Stomach smooth muscle (tissue), 2 donors: ENCODE measurements at regions not wholly inside any gene's neighbourhood (a gene's known extent, or its start where the extent isn't known, plus 50 kb on each side); places are given as distances from the start of the nearest gene placed in this dataset.

Experiments
- H3K27ac ChIP-seq: one replicate; pipeline ENCODE4 v1.7.0; 2013; ENCODE audit warnings: mild to moderate bottlenecking, low read length, inconsistent platforms
- H3K27me3 ChIP-seq, 2 donors: one replicate each; pipeline ENCODE4 v1.7.0; 2013; ENCODE audit warnings: low read length in 2 of 2; ENCODE audit not compliant: insufficient read depth in 2 of 2, control insufficient read depth in 1 of 2
- H3K36me3 ChIP-seq, 2 donors: one replicate each; pipeline ENCODE4 v1.7.0; 2013; ENCODE audit warnings: low read length in 2 of 2; ENCODE audit not compliant: control insufficient read depth in 2 of 2, insufficient read depth in 2 of 2
- H3K4me1 ChIP-seq: one replicate; pipeline ENCODE4 v1.7.0; 2013; ENCODE audit warnings: low read length; ENCODE audit not compliant: control insufficient read depth, insufficient read depth
- H3K4me3 ChIP-seq, 2 donors: one replicate each; pipeline ENCODE4 v1.7.0; 2013; ENCODE audit warnings: low read length in 2 of 2
- H3K9ac ChIP-seq, 2 donors: one replicate each; pipeline ENCODE4 v1.7.0; 2013; ENCODE audit warnings: low read length in 2 of 2, mild to moderate bottlenecking in 1 of 2
- H3K9me3 ChIP-seq, 2 donors: one replicate each; pipeline ENCODE4 v1.7.0; 2013; ENCODE audit warnings: low read length in 2 of 2; ENCODE audit not compliant: control insufficient read depth in 2 of 2
- donor health status: healthy.
- donor health status: Pancreatic carcinoma.

GRCh38 chr2:9077691-9078090 lies 74.2 kb upstream of the MBOAT2 start:
- no peaks in the 10 kb centered on the region for H3K4me1 ChIP-seq
- H3K9ac ChIP-seq = no peak overlapping the region
- H3K4me3 ChIP-seq = no peak overlapping the region
- H3K9me3 ChIP-seq = no peaks in the 10 kb centered on the region
- no peaks in the 10 kb centered on the region for H3K27me3 ChIP-seq
- H3K36me3 ChIP-seq = no peaks in the 10 kb centered on the region
- no peak overlapping the region for H3K27ac ChIP-seq

GRCh38 chr2:9076755-9077154 lies 73.3 kb upstream of the MBOAT2 start:
- Histone ChIP-seq H3K9ac (no peak overlapping the region), H3K27me3 (no peaks in the 10 kb centered on the region), H3K27ac (no peak overlapping the region), H3K4me3 (no peak overlapping the region), H3K4me1 (no peaks in the 10 kb centered on the region), H3K36me3 (no peaks in the 10 kb centered on the region), H3K9me3 (no peaks in the 10 kb centered on the region)

- Histone ChIP-seq H3K9me3 (no peaks in the 10 kb centered on the region), H3K27ac (no peak overlapping the region), H3K9ac (no peak overlapping the region), H3K4me1 (no peaks in the 10 kb centered on the region), H3K4me3 (no peak overlapping the region), H3K27me3 (no peaks in the 10 kb centered on the region), H3K36me3 (no peaks in the 10 kb centered on the region)
Observed at GRCh38 chr2:9076210-9076609, 72.7 kb upstream of the MBOAT2 start.

GRCh38 chr2:9074930-9075329 lies 71.4 kb upstream of the MBOAT2 start:
- no peaks in the 10 kb centered on the region for H3K36me3 ChIP-seq

GRCh38 chr2:9071584-9072124 lies 68.2 kb upstream of the MBOAT2 start:
- Histone ChIP-seq H3K9me3 (peaks cover 0 to 4% of the 10 kb centered on the region in 2 donors), H3K9ac (no peak overlapping the region), H3K27ac (no peak overlapping the region)

More at GRCh38 chr2:9074930-9075329, 71.4 kb upstream of the MBOAT2 start:
- Histone ChIP-seq H3K4me3 (no peak overlapping the region), H3K27ac (no peak overlapping the region), H3K27me3 (no peaks in the 10 kb centered on the region), H3K9me3 (no peaks in the 10 kb centered on the region), H3K4me1 (no peaks in the 10 kb centered on the region), H3K9ac (no peak overlapping the region)

DNA sequence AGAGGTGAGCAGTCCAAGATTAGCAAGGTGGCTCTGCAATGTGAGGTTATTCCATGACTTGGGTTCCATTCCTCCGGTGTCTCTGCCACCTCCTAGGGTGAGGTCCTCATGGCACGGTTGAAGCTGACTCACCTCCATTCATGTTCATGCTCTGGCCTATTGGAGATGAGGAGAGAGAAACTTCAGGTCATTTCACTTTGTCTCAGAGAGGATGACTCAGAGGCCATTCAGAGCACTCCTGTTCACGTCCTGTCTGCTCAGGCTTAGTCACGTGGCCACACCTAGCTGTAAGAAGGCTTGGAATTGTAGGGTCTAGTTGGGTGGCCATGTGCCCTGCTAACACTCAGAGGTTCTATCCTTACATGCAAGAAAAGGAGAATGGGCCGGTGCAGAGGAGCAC lies 67.5 kb upstream of the MBOAT2 start:
- Histone ChIP-seq H3K4me1 (no peaks in the 10 kb centered on the region), H3K27ac (no peak overlapping the region), H3K27me3 (no peaks in the 10 kb centered on the region), H3K36me3 (no peaks in the 10 kb centered on the region), H3K4me3 (no peak overlapping the region), H3K9me3 (peaks cover 2 to 7% of the 10 kb centered on the region in 2 donors), H3K9ac (no peak overlapping the region)

More at GRCh38 chr2:9071584-9072124, 68.2 kb upstream of the MBOAT2 start:
- Histone ChIP-seq H3K4me3 (no peak overlapping the region), H3K27me3 (no peaks in the 10 kb centered on the region), H3K4me1 (no peaks in the 10 kb centered on the region), H3K36me3 (no peaks in the 10 kb centered on the region)

- peaks cover 2 to 7% of the 10 kb centered on the region in 2 donors for H3K9me3 ChIP-seq
- H3K36me3 ChIP-seq = no peaks in the 10 kb centered on the region
- H3K4me3 ChIP-seq = no peak overlapping the region
- H3K27me3 ChIP-seq = no peaks in the 10 kb centered on the region
- H3K9ac ChIP-seq = no peak overlapping the region
- no peaks in the 10 kb centered on the region for H3K4me1 ChIP-seq
- no peak overlapping the region for H3K27ac ChIP-seq
Observed at GRCh38 chr2:9069543-9069942, 66.1 kb upstream of the MBOAT2 start.

GRCh38 chr2:9065901-9066300 lies 62.4 kb upstream of the MBOAT2 start:
- Histone ChIP-seq H3K4me3 (no peak overlapping the region), H3K9me3 (peaks cover 2 to 7% of the 10 kb centered on the region in 2 donors), H3K27me3 (no peaks in the 10 kb centered on the region), H3K27ac (no peak overlapping the region), H3K36me3 (no peaks in the 10 kb centered on the region), H3K9ac (no peak overlapping the region), H3K4me1 (no peaks in the 10 kb centered on the region)

DNA sequence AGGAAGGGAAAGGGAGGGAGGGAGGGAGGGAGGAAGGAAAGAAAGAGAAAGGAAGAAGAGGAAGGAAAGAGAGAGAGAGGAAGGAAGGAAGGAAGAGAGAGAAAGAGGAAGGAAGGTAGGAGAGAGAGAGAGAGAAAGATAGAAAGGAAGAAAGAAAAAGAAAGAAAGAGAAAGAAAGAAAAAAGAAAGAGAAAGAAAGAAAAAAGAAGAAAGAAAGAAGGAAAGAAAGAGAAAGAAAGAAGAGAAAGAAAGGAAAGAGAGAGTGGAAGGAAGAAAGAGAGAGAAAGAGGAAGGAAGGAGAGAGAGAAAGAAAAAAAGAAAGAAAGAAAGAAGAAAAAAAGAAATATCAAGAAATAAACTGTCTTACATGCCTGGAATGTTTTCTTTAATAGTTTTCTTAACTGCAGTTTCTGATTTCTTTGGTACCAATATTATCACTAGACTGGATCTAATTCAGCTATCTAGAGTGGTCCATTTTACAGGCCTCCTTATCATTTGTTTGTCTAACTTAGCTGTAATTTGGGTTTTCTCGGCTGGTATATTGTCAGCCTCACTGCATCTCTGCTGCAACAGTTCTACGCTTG lies 59.6 kb upstream of the MBOAT2 start:
- H3K9me3 ChIP-seq = peaks cover 2 to 7% of the 10 kb centered on the region in 2 donors

GRCh38 chr2:9060819-9061218 lies 57.3 kb upstream of the MBOAT2 start:
- Histone ChIP-seq H3K4me3 (no peak overlapping the region), H3K9ac (no peak overlapping the region), H3K4me1 (no peaks in the 10 kb centered on the region), H3K9me3 (no peaks in the 10 kb centered on the region), H3K27me3 (no peaks in the 10 kb centered on the region), H3K36me3 (no peaks in the 10 kb centered on the region), H3K27ac (no peak overlapping the region)

More for the DNA sequence above, 59.6 kb upstream of the MBOAT2 start:
- Histone ChIP-seq H3K9ac (no peak overlapping the region), H3K36me3 (no peaks in the 10 kb centered on the region), H3K27ac (no peak overlapping the region), H3K27me3 (no peaks in the 10 kb centered on the region), H3K4me1 (no peaks in the 10 kb centered on the region), H3K4me3 (no peak overlapping the region)

GRCh38 chr2:9057939-9058761 lies 54.7 kb upstream of the MBOAT2 start:
- Histone ChIP-seq H3K4me1 (no peaks in the 10 kb centered on the region), H3K27me3 (no peaks in the 10 kb centered on the region), H3K4me3 (no peak overlapping the region), H3K27ac (no peak overlapping the region), H3K36me3 (no peaks in the 10 kb centered on the region), H3K9ac (no peak overlapping the region), H3K9me3 (no peaks in the 10 kb centered on the region)
